SK-N-MC (cell line): ENCODE measurements at regions not wholly inside any gene's neighbourhood (a gene's known extent, or its start where the extent isn't known, plus 50 kb on each side); places are given as distances from the start of the nearest gene placed in this dataset.

Experiments
- EZH2 ChIP-seq: fragments of 200-600 bp; sonication (generic); IDR thresholded peaks from one replicate; pipeline ENCODE4 v1.6.1; 2017; ENCODE audit warnings: antibody characterized with exemption
- POLR2AphosphoS5 ChIP-seq: IDR thresholded peaks from 2 replicates; pipeline ENCODE4 v1.6.1; 2012; ENCODE audit warnings: mild to moderate bottlenecking, low read depth, low read length, borderline replicate concordance

- TF ChIP-seq POLR2AphosphoS5: no peak
- TF ChIP-seq EZH2: no peak
Measured at GRCh38 chr15:61641645-61642044, 412.5 kb upstream of the RORA start.
